Mesothelial cell of epicardium (in vitro differentiated cells): ENCODE measurements at regions not wholly inside any gene's neighbourhood (a gene's known extent, or its start where the extent isn't known, plus 50 kb on each side); places are given as distances from the start of the nearest gene placed in this dataset.

Experiments
- DNase-seq, 2 experiments: peaks; one replicate each; pipeline ENCODE4 v3.0.0; 2021; ENCODE audit warnings: low spot score in 2 of 2; ENCODE audit not compliant: unreplicated experiment in 2 of 2
- H3K27ac Mint-ChIP-seq: 2 replicates; pipeline ENCODE4 v1.8.0; 2021; ENCODE audit warnings: mixed read lengths
- H3K27me3 Mint-ChIP-seq: 2 replicates; pipeline ENCODE4 v1.8.0; 2021; ENCODE audit warnings: low read depth, mixed read lengths
- H3K36me3 Mint-ChIP-seq: 2 replicates; pipeline ENCODE4 v1.8.0; 2021; ENCODE audit warnings: mixed read lengths
- H3K4me1 Mint-ChIP-seq: 2 replicates; pipeline ENCODE4 v1.8.0; 2021; ENCODE audit warnings: mixed read lengths
- H3K4me3 Mint-ChIP-seq: 2 replicates; pipeline ENCODE4 v1.8.0; 2021; ENCODE audit warnings: mild to moderate bottlenecking, moderate library complexity, mixed read lengths
- H3K9me3 Mint-ChIP-seq: 2 replicates; pipeline ENCODE4 v1.8.0; 2021; ENCODE audit warnings: mixed read lengths
- TF ChIP-seq, protein P1 (sequence below): fragments of 200-600 bp; sonication (generic); IDR thresholded peaks from one replicate; pipeline ENCODE4 v1.5.0; 2021; ENCODE audit warnings: antibody characterized with exemption; ENCODE audit not compliant: unreplicated experiment

- H3K9me3 Mint-ChIP-seq, result no peaks in the 10 kb centered on the region
- H3K27me3 Mint-ChIP-seq, result peaks cover 13% of the 10 kb centered on the region
- no peak overlapping the region for H3K4me3 Mint-ChIP-seq
- no peak for DNase-seq
- H3K27ac Mint-ChIP-seq, result no peak overlapping the region
- TF ChIP-seq, protein P1, sequence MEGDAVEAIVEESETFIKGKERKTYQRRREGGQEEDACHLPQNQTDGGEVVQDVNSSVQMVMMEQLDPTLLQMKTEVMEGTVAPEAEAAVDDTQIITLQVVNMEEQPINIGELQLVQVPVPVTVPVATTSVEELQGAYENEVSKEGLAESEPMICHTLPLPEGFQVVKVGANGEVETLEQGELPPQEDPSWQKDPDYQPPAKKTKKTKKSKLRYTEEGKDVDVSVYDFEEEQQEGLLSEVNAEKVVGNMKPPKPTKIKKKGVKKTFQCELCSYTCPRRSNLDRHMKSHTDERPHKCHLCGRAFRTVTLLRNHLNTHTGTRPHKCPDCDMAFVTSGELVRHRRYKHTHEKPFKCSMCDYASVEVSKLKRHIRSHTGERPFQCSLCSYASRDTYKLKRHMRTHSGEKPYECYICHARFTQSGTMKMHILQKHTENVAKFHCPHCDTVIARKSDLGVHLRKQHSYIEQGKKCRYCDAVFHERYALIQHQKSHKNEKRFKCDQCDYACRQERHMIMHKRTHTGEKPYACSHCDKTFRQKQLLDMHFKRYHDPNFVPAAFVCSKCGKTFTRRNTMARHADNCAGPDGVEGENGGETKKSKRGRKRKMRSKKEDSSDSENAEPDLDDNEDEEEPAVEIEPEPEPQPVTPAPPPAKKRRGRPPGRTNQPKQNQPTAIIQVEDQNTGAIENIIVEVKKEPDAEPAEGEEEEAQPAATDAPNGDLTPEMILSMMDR, result no peak
- H3K4me1 Mint-ChIP-seq, result peaks cover 5% of the 10 kb centered on the region
- H3K36me3 Mint-ChIP-seq, result no peaks in the 10 kb centered on the region
Observed at GRCh38 chr13:53143757-53144339, 115.2 kb downstream of the OLFM4 start.

GRCh38 chr13:53144826-53145225 lies 116.2 kb downstream of the OLFM4 start:
- peaks cover 13% of the 10 kb centered on the region for H3K27me3 Mint-ChIP-seq
- TF ChIP-seq, protein P1, result no peak
- DNase-seq, result no peak
- H3K36me3 Mint-ChIP-seq, result no peaks in the 10 kb centered on the region
- H3K4me1 Mint-ChIP-seq, result peaks cover 5% of the 10 kb centered on the region
- no peaks in the 10 kb centered on the region for H3K9me3 Mint-ChIP-seq
- H3K27ac Mint-ChIP-seq, result no peak overlapping the region
- no peak overlapping the region for H3K4me3 Mint-ChIP-seq

- Mint-ChIP-seq H3K27ac (no peak overlapping the region), H3K9me3 (no peaks in the 10 kb centered on the region), H3K36me3 (no peaks in the 10 kb centered on the region), H3K4me3 (no peak overlapping the region), H3K4me1 (no peaks in the 10 kb centered on the region), H3K27me3 (peaks cover 20% of the 10 kb centered on the region)
- TF ChIP-seq, protein P1, result no peak
- no peak for DNase-seq
Observed at GRCh38 chr13:53150568-53150967, 122.0 kb downstream of the OLFM4 start.

GRCh38 chr13:53151336-53152056 lies 122.9 kb downstream of the OLFM4 start:
- no peaks in the 10 kb centered on the region for H3K4me1 Mint-ChIP-seq
- peak in 1 of 2 experiments; percentile 68 for DNase-seq
- no peaks in the 10 kb centered on the region for H3K9me3 Mint-ChIP-seq
- H3K27me3 Mint-ChIP-seq, result peaks cover 20% of the 10 kb centered on the region
- TF ChIP-seq, protein P1, result peak; percentile 67
- H3K4me3 Mint-ChIP-seq, result no peak overlapping the region
- H3K27ac Mint-ChIP-seq, result no peak overlapping the region
- no peaks in the 10 kb centered on the region for H3K36me3 Mint-ChIP-seq

- H3K4me3 Mint-ChIP-seq, result no peak overlapping the region
- H3K4me1 Mint-ChIP-seq, result no peaks in the 10 kb centered on the region
- H3K36me3 Mint-ChIP-seq, result no peaks in the 10 kb centered on the region
- H3K27ac Mint-ChIP-seq, result no peak overlapping the region
- H3K27me3 Mint-ChIP-seq, result peaks cover 19% of the 10 kb centered on the region
- no peak for DNase-seq
- TF ChIP-seq, protein P1, result peak; percentile 8
- H3K9me3 Mint-ChIP-seq, result peaks cover 5% of the 10 kb centered on the region
Observed at GRCh38 chr13:53152057-53152421, 123.4 kb downstream of the OLFM4 start.
